K562 (cell line): ENCODE measurements at regions not wholly inside any gene's neighbourhood (a gene's known extent, or its start where the extent isn't known, plus 50 kb on each side); places are given as distances from the start of the nearest gene placed in this dataset.

Experiments used
- GTF2E2 ChIP-seq: fragments of 200-800 bp; sonication (Bioruptor generic); IDR thresholded peaks from 2 replicates; pipeline ENCODE4 v1.6.1; 2016; ENCODE audit warnings: missing genetic modification characterization, missing compliant biosample characterization
- PRDM10 ChIP-seq: fragments of 450-650 bp; IDR thresholded peaks from 2 replicates; pipeline ENCODE4 v1.6.1; 2018; ENCODE audit not compliant: partially characterized antibody
- SMAD3 ChIP-seq: fragments of 450-650 bp; formaldehyde crosslinking; conservative IDR thresholded peaks from 2 replicates; pipeline ENCODE4 v1.4.0; 2020; ENCODE audit warnings: mild to moderate bottlenecking
- SRF ChIP-seq, 2 experiments: fragments of 250-450, 450-650 bp in 1 of 2; sonication (Bioruptor Pico) in 1 of 2; sonication (generic) in 1 of 2; formaldehyde crosslinking; IDR thresholded peaks; 2 replicates each; pipeline versions ENCODE4 v1.5.0 to v1.5.1; 2020 to 2022; ENCODE audit warnings: mild to moderate bottlenecking in 1 of 2, missing genetic modification reagents in 1 of 2
- SRSF1 ChIP-seq: fragments of 200-400 bp; formaldehyde crosslinking; IDR thresholded peaks from 2 replicates; pipeline ENCODE4 v1.6.1; 2017; ENCODE audit warnings: mild to moderate bottlenecking, low read depth, low read length, moderate library complexity
- SUPT5H ChIP-seq: fragments of 450-650 bp; IDR thresholded peaks from 2 replicates; pipeline ENCODE4 v1.6.1; 2016
- ZFX ChIP-seq: sonication (generic); formaldehyde crosslinking; IDR thresholded peaks from 2 replicates; pipeline ENCODE4 v1.8.0; 2022; ENCODE audit warnings: mild to moderate bottlenecking, missing genetic modification reagents, moderate library complexity

GRCh38 chr7:25500393-25500921, 272.2 kb upstream of the NPVF start:
- TF ChIP-seq ZFX (no peak), PRDM10 (no peak), SMAD3 (CRISPR knock-in tag) (no peak), SRSF1 (no peak), SRF (CRISPR knock-in tag; IDR thresholded peaks at IDR 0.05) (no peak), GTF2E2 (no peak), SUPT5H (no peak)
